GM23338 (cell line): ENCODE measurements at regions not wholly inside any gene's neighbourhood (a gene's known extent, or its start where the extent isn't known, plus 50 kb on each side); places are given as distances from the start of the nearest gene placed in this dataset.

Experiments used
- CREB1 ChIP-seq: fragments of 250-450 bp; sonication (Bioruptor Pico); IDR thresholded peaks from 2 replicates; pipeline ENCODE4 v1.5.0; 2020; ENCODE audit warnings: low read depth, mild to moderate bottlenecking, moderate library complexity
- EZH2phosphoT487 ChIP-seq: fragments of 200-600 bp; sonication (generic); IDR thresholded peaks from one replicate; pipeline ENCODE4 v1.8.1; 2018; ENCODE audit warnings: antibody characterized with exemption; ENCODE audit not compliant: unreplicated experiment
- NANOG ChIP-seq: IDR thresholded peaks from 2 replicates; pipeline ENCODE4 v1.6.1; 2016; ENCODE audit warnings: antibody characterized with exemption, borderline replicate concordance
- POLR2AphosphoS5 ChIP-seq: IDR thresholded peaks from 2 replicates; pipeline ENCODE4 v1.6.1; 2016; ENCODE audit warnings: antibody characterized with exemption, low read depth
- REST ChIP-seq: IDR thresholded peaks from one replicate; pipeline ENCODE4 v1.6.1; 2018; ENCODE audit warnings: antibody characterized with exemption; ENCODE audit not compliant: unreplicated experiment
- ZNF114 ChIP-seq: fragments of 250-450 bp; sonication (Bioruptor Pico); IDR thresholded peaks from 2 replicates; pipeline ENCODE4 v1.5.0; 2020; ENCODE audit warnings: mild to moderate bottlenecking, moderate library complexity
- ZNF462 ChIP-seq: fragments of 250-450 bp; sonication (Bioruptor Pico); IDR thresholded peaks from 2 replicates; pipeline ENCODE4 v1.5.0; 2020; ENCODE audit warnings: mild to moderate bottlenecking, moderate library complexity
- TF ChIP-seq, protein P1 (sequence below), 2 experiments: fragments of 200-600 bp in 1 of 2; sonication (generic) in 1 of 2; conservative IDR thresholded peaks; 2 replicates each; pipeline versions ENCODE4 v1.5.1 to v1.6.1; 2016 to 2017; ENCODE audit warnings: antibody characterized with exemption in 2 of 2, low read depth in 2 of 2, mild to moderate bottlenecking in 2 of 2, moderate library complexity in 1 of 2
- TF ChIP-seq, protein P2 (sequence below): IDR thresholded peaks from 2 replicates; pipeline ENCODE4 v1.6.1; 2016; ENCODE audit warnings: antibody characterized with exemption

DNA sequence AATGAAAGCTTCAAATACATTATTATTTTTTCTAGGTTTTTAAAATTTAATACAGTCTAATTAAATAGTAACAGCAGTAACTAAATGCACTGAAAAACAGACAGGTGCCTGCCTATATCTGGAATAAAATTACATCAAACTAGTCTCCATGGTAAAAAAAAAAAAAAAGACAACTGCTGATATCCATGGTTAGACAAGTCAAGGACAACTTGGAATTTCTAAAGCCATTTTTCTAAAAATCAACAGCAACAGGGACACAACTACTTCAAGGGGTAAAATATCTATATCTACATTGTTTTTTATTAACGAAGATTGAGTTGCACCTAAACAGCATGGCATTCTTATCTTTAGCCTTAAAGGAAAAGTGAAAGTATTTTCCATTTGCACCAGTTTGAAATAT lies 74.7 kb upstream of the VPREB1 start (continued):
- TF ChIP-seq ZNF462 (no peak), POLR2AphosphoS5 (no peak), REST (no peak), ZNF114 (CRISPR knock-in tag) (no peak), CREB1 (no peak), EZH2phosphoT487 (no peak), NANOG (no peak)
- TF ChIP-seq, protein P1, sequence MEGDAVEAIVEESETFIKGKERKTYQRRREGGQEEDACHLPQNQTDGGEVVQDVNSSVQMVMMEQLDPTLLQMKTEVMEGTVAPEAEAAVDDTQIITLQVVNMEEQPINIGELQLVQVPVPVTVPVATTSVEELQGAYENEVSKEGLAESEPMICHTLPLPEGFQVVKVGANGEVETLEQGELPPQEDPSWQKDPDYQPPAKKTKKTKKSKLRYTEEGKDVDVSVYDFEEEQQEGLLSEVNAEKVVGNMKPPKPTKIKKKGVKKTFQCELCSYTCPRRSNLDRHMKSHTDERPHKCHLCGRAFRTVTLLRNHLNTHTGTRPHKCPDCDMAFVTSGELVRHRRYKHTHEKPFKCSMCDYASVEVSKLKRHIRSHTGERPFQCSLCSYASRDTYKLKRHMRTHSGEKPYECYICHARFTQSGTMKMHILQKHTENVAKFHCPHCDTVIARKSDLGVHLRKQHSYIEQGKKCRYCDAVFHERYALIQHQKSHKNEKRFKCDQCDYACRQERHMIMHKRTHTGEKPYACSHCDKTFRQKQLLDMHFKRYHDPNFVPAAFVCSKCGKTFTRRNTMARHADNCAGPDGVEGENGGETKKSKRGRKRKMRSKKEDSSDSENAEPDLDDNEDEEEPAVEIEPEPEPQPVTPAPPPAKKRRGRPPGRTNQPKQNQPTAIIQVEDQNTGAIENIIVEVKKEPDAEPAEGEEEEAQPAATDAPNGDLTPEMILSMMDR (conservative IDR thresholded peaks at IDR 0.05; ENCODE audit: low read depth in 2 of 2), result no peak
- TF ChIP-seq, protein P2, sequence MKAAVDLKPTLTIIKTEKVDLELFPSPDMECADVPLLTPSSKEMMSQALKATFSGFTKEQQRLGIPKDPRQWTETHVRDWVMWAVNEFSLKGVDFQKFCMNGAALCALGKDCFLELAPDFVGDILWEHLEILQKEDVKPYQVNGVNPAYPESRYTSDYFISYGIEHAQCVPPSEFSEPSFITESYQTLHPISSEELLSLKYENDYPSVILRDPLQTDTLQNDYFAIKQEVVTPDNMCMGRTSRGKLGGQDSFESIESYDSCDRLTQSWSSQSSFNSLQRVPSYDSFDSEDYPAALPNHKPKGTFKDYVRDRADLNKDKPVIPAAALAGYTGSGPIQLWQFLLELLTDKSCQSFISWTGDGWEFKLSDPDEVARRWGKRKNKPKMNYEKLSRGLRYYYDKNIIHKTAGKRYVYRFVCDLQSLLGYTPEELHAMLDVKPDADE, result no peak
